ENCODE measurements at regions not wholly inside any gene's neighbourhood (a gene's known extent, or its start where the extent isn't known, plus 50 kb on each side); places are given as distances from the start of the nearest gene placed in this dataset.
A peak's percentile ranks its signal among the peaks of the same experiment; 100 is the strongest.

DNA sequence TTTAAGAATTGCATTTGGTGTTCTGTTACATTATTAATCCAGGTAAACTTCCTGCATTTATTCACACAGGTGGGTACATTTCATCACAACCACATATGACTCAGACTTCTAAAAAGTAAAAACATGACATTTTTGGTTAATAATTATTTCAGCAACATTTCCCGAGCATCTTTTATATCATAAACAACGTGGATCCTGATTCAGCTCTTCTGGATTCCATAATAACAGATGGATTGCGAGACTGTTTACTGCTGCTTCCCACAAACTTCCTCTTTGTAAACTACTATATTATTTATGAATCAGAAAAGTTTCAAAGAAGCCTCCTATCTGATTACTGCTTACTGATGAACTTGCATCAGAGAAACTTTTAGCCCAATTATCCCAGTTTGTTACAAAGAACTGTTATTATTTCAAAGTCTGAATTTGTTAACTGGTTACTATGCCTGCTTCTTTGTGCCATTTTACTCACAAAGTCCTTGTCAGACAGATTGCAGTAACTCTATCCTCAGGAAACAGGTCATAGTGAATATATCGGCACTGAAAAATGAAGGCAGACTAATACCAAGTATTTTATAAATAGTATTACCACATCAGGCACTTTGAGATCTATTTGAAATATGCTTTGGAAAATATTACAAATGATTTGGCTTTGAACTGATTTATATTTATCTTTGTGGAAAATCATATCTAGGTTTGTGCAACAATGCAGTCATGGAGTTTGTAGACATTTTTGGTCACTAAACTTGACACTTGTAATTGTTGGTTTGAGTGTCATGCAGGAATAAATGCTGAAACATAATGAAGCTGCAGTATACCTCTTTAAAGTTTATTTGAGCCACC, 511.6 kb downstream of the PLCL1 start:
- DNase-seq (no peak), FAIRE-seq (no peak)
- Histone ChIP-seq H3K4me3 (ENCODE audit: low read depth in 1 of 3, low read length in 3 of 3) (no peak overlapping the region), H3K27ac (ENCODE audit: low read depth in 1 of 3, low read length in 2 of 3) (no peak overlapping the region), H3K27me3 (ENCODE audit: control insufficient read depth in 3 of 3, insufficient read depth in 3 of 3, low read length in 3 of 3) (no peaks in the 10 kb centered on the region), H3K4me1 (ENCODE audit: control insufficient read depth in 3 of 3, insufficient read depth in 2 of 3, low read depth in 1 of 3, low read length in 2 of 3) (no peaks in the 10 kb centered on the region), H3K9me3 (ENCODE audit: control insufficient read depth in 2 of 2, insufficient read depth in 1 of 2, low read depth in 1 of 2, low read length in 1 of 2) (no peaks in the 10 kb centered on the region), H3K36me3 (ENCODE audit: control insufficient read depth in 3 of 3, insufficient read depth in 2 of 3, low read depth in 1 of 3, low read length in 3 of 3) (no peaks in the 10 kb centered on the region)
- WGBS, 3 donors, result 62 to 82% (median 66%) methylated on average over 4 of the region's 4 CpGs

DNA sequence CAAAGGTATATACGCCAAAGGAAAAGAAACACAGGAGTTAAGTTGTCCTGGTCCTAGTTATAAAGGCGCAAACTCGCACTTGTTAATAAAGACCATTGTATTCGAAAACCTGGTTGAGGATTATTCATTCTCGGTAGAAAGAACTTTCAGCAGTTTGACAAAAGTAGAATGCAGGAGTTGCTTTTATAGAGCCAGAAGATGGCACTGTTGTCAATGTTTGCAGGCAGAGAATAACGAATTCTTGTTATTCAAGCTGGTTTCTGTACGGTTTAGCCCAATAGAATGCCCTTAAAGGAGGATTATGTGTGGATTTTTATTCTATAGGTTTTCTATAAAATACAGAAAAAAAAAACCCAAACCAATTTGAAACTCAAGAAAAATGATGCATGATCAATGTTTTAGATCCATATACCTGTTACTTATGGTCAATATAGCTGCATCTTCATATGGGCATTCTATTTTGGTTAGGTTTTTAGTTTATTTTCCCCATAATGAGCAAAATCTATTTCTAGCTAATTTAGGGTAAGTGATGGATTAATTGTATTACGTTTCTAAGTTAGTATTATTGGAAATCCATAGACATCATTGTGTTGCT, 510.3 kb downstream of the PLCL1 start:
- FAIRE-seq (no peak), DNase-seq (peak; percentile 41 to 61)
- 7 to 10% (median 8%) methylated on average over 8 of the region's 8 CpGs for WGBS, 3 donors
- Histone ChIP-seq H3K27ac (ENCODE audit: low read depth in 1 of 3, low read length in 2 of 3) (no peak overlapping the region), H3K4me3 (ENCODE audit: low read depth in 1 of 3, low read length in 3 of 3) (no peak overlapping the region), H3K4me1 (ENCODE audit: control insufficient read depth in 3 of 3, insufficient read depth in 2 of 3, low read depth in 1 of 3, low read length in 2 of 3) (no peaks in the 10 kb centered on the region), H3K36me3 (ENCODE audit: control insufficient read depth in 3 of 3, insufficient read depth in 2 of 3, low read depth in 1 of 3, low read length in 3 of 3) (no peaks in the 10 kb centered on the region), H3K27me3 (ENCODE audit: control insufficient read depth in 3 of 3, insufficient read depth in 3 of 3, low read length in 3 of 3) (no peaks in the 10 kb centered on the region), H3K9me3 (ENCODE audit: control insufficient read depth in 2 of 2, insufficient read depth in 1 of 2, low read depth in 1 of 2, low read length in 1 of 2) (no peaks in the 10 kb centered on the region)

DNA sequence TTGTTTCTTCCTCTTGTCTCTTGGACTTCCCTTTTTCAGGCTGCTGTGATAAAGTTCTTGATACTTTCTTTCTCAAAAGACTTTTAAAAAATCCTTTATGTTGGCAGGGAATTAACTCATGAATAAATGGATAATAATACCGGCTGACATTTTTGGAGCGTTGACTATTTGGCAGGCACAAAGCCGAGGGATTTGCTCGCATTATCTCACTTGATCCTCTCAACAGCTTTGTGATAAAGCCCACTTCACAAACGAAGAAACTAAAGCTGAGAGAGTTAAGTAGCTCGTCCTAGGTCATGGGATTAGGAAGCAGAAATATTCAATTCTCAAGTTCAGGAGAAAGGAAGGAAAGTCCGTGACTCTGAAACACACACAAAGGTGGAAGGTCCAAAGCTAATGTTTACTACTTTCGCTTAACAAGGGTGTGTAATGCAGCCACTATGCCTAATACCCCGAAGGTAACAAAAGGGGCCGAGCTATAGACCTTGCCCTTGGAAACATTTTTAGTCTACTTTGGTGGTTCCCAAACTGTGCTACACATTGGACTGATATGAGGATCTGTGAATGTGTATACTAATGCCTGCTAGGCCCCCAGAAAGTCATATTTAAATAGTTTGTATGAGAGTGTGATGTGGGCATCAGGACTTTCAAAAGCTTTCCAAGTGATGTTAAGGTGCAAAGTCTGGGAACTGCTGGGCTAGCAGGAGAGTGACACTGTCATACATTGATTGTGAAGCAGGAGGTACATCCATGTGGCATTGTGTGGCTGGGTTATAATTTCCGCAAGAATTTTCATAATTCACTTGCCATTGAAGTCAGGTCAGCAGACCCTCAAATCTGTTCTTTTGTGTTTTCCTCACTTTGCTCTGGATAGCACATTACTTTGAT, 508.4 kb downstream of the PLCL1 start:
- Histone ChIP-seq H3K27me3 (ENCODE audit: control insufficient read depth in 3 of 3, insufficient read depth in 3 of 3, low read length in 3 of 3) (no peaks in the 10 kb centered on the region), H3K27ac (ENCODE audit: low read depth in 1 of 3, low read length in 2 of 3) (no peak overlapping the region), H3K36me3 (ENCODE audit: control insufficient read depth in 3 of 3, insufficient read depth in 2 of 3, low read depth in 1 of 3, low read length in 3 of 3) (no peaks in the 10 kb centered on the region), H3K4me3 (ENCODE audit: low read depth in 1 of 3, low read length in 3 of 3) (no peak overlapping the region), H3K4me1 (ENCODE audit: control insufficient read depth in 3 of 3, insufficient read depth in 2 of 3, low read depth in 1 of 3, low read length in 2 of 3) (no peaks in the 10 kb centered on the region), H3K9me3 (ENCODE audit: control insufficient read depth in 2 of 2, insufficient read depth in 1 of 2, low read depth in 1 of 2, low read length in 1 of 2) (no peaks in the 10 kb centered on the region)
- no peak for FAIRE-seq
- peak; percentile 7 to 25 for DNase-seq
- WGBS, 3 donors, result 40 to 60% (median 58%) methylated on average over 11 of the region's 11 CpGs

DNA sequence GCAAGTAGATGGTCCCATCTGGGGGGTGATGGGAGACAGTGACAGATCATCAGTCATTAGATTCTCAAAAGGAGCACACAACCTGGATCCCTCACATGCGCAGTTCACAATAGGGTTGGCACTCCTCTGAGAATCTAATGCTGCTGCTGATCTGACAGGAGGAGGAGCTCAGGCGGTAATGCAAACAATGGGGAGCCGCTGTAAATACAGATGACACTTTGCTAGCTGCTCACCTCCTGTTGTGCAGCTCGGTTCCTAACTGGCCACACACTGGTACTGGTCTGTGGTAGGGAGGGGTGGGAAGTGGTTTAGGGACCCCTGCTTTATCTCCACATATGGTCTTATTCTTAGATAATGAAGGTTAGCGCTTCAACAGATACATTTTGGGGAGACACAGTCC, 506.6 kb downstream of the PLCL1 start:
- no peaks in the 10 kb centered on the region for H3K9me3 ChIP-seq (ENCODE audit: control insufficient read depth in 2 of 2, insufficient read depth in 1 of 2, low read depth in 1 of 2, low read length in 1 of 2)
- H3K4me3 ChIP-seq (ENCODE audit: low read depth in 1 of 3, low read length in 3 of 3), result no peak overlapping the region
- FAIRE-seq, result no peak
- no peaks in the 10 kb centered on the region for H3K36me3 ChIP-seq (ENCODE audit: control insufficient read depth in 3 of 3, insufficient read depth in 2 of 3, low read depth in 1 of 3, low read length in 3 of 3)
- no peak overlapping the region for H3K27ac ChIP-seq (ENCODE audit: low read depth in 1 of 3, low read length in 2 of 3)
- no peak for DNase-seq
- H3K4me1 ChIP-seq (ENCODE audit: control insufficient read depth in 3 of 3, insufficient read depth in 2 of 3, low read depth in 1 of 3, low read length in 2 of 3), result no peaks in the 10 kb centered on the region
- no peaks in the 10 kb centered on the region for H3K27me3 ChIP-seq (ENCODE audit: control insufficient read depth in 3 of 3, insufficient read depth in 3 of 3, low read length in 3 of 3)
- 68 to 77% (median 76%) methylated on average over 5 of the region's 5 CpGs for WGBS, 3 donors

DNA sequence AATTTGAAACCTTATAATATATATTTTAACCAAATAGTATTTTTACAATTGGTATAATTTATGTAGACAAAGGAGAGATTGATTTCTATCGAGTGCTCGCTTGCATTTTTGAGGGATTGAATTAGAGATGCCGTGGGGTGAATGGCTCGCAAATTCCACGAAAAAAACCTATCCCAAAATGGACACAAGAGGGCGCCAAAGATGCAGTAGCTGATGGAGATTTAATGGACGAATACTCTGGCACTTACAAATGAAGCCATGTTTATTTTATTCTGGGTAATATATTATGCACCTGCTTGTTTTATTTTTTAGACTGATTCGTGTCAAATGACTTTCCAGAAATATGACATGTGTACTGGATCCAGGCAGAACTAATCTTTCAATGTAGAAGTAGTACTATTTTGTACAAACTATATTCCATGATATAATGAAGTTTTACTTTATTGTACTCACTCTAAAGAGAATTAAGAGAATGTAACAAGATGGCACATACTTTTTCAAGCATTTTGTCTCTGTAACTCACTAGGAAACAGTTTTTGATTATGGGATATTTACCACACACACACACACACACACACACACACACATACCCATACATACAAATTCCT, 505.4 kb downstream of the PLCL1 start:
- Histone ChIP-seq H3K36me3 (ENCODE audit: control insufficient read depth in 3 of 3, insufficient read depth in 2 of 3, low read depth in 1 of 3, low read length in 3 of 3) (no peaks in the 10 kb centered on the region), H3K4me1 (ENCODE audit: control insufficient read depth in 3 of 3, insufficient read depth in 2 of 3, low read depth in 1 of 3, low read length in 2 of 3) (no peaks in the 10 kb centered on the region), H3K27me3 (ENCODE audit: control insufficient read depth in 3 of 3, insufficient read depth in 3 of 3, low read length in 3 of 3) (no peaks in the 10 kb centered on the region), H3K9me3 (ENCODE audit: control insufficient read depth in 2 of 2, insufficient read depth in 1 of 2, low read depth in 1 of 2, low read length in 1 of 2) (no peaks in the 10 kb centered on the region), H3K27ac (ENCODE audit: low read depth in 1 of 3, low read length in 2 of 3) (no peak overlapping the region), H3K4me3 (ENCODE audit: low read depth in 1 of 3, low read length in 3 of 3) (no peak overlapping the region)
- WGBS, 3 donors, result 1 to 7% (median 4%) methylated on average over 8 of the region's 8 CpGs
- DNase-seq, result peak; percentile 50 to 69
- peak; percentile 77 for FAIRE-seq

DNA sequence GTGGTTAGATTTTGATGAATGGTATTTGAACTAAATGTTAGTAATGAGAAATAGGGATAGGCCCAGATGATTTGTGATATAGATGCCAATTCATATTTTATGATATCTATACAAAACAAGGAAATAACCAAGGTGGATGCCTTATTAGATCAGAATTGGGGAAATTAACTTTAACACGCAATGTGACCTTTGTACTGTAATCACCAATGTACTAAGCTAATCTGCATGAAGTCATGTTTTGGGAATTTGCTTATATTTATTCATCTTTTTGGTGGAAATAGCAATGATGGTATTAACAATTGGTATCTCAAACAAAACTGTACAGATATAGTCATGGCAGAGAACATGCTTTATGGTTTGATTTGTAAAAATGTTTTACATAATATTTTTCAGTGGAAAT, 504.7 kb downstream of the PLCL1 start:
- no peaks in the 10 kb centered on the region for H3K4me1 ChIP-seq (ENCODE audit: control insufficient read depth in 3 of 3, insufficient read depth in 2 of 3, low read depth in 1 of 3, low read length in 2 of 3)

DNA sequence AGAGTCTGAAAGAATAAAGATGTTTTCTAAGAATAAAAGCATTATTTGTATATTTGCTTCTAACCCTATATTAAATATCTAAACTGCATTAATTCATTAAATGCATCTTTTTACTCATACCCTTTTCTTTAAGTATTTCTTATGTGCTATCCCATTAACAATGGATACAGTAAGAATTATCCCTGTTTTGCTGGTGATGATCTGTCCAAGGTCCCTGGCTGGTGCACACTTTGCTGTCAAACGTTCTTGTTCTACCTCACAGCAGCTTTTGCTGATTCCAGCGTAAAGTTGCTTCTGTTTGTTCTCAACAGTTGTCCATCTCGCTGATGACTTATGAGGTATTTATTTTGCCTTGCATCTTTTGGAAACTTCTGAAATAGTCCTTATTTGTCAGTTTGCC, 504.0 kb downstream of the PLCL1 start:
- H3K4me1 ChIP-seq (ENCODE audit: control insufficient read depth in 3 of 3, insufficient read depth in 2 of 3, low read depth in 1 of 3, low read length in 2 of 3), result no peaks in the 10 kb centered on the region
- WGBS, 3 donors, result 76 to 87% (median 79%) methylated on average over 3 of the region's 3 CpGs
- H3K4me3 ChIP-seq (ENCODE audit: low read depth in 1 of 3, low read length in 3 of 3), result no peak overlapping the region
- no peaks in the 10 kb centered on the region for H3K27me3 ChIP-seq (ENCODE audit: control insufficient read depth in 3 of 3, insufficient read depth in 3 of 3, low read length in 3 of 3)
- no peak overlapping the region for H3K27ac ChIP-seq (ENCODE audit: low read depth in 1 of 3, low read length in 2 of 3)
- no peak for DNase-seq
- no peak for FAIRE-seq
- no peaks in the 10 kb centered on the region for H3K36me3 ChIP-seq (ENCODE audit: control insufficient read depth in 3 of 3, insufficient read depth in 2 of 3, low read depth in 1 of 3, low read length in 3 of 3)
- H3K9me3 ChIP-seq (ENCODE audit: control insufficient read depth in 2 of 2, insufficient read depth in 1 of 2, low read depth in 1 of 2, low read length in 1 of 2), result no peaks in the 10 kb centered on the region

More for the DNA sequence above, 504.7 kb downstream of the PLCL1 start:
- H3K27ac ChIP-seq (ENCODE audit: low read depth in 1 of 3, low read length in 2 of 3), result no peak overlapping the region
- H3K27me3 ChIP-seq (ENCODE audit: control insufficient read depth in 3 of 3, insufficient read depth in 3 of 3, low read length in 3 of 3), result no peaks in the 10 kb centered on the region
- no peak for FAIRE-seq
- H3K9me3 ChIP-seq (ENCODE audit: control insufficient read depth in 2 of 2, insufficient read depth in 1 of 2, low read depth in 1 of 2, low read length in 1 of 2), result no peaks in the 10 kb centered on the region
- H3K36me3 ChIP-seq (ENCODE audit: control insufficient read depth in 3 of 3, insufficient read depth in 2 of 3, low read depth in 1 of 3, low read length in 3 of 3), result no peaks in the 10 kb centered on the region
- peak in 1 of 2 donors; percentile 46 for DNase-seq
- WGBS, 3 donors, result 18 to 71% (median 39%) methylated on average over 1 of the region's 1 CpG
- H3K4me3 ChIP-seq (ENCODE audit: low read depth in 1 of 3, low read length in 3 of 3), result no peak overlapping the region

DNA sequence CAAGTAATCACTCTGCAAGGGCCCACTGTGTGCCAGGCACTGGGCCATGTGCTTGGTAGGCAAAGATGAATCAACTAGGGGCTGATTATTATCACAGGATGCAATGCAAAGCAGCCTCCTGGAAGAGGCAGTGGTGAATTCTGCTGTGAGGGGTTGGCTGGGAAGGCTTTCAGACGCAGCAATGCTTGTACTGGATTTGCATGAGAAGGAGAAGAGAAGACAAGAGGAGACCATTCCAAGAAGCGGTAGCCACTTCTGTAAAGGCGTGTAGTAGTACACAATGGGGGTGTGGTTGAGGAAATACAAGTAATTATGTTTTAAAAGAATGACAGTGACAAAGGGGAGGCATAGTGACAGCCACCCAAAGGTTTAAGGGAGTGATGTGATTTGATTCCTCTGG, 502.7 kb downstream of the PLCL1 start:
- H3K4me1 ChIP-seq (ENCODE audit: control insufficient read depth in 3 of 3, insufficient read depth in 2 of 3, low read depth in 1 of 3, low read length in 2 of 3), result no peaks in the 10 kb centered on the region
- H3K9me3 ChIP-seq (ENCODE audit: control insufficient read depth in 2 of 2, insufficient read depth in 1 of 2, low read depth in 1 of 2, low read length in 1 of 2), result no peaks in the 10 kb centered on the region
- no peak overlapping the region for H3K4me3 ChIP-seq (ENCODE audit: low read depth in 1 of 3, low read length in 3 of 3)
- WGBS, 3 donors, result 85 to 92% (median 90%) methylated on average over 3 of the region's 3 CpGs
- H3K27me3 ChIP-seq (ENCODE audit: control insufficient read depth in 3 of 3, insufficient read depth in 3 of 3, low read length in 3 of 3), result no peaks in the 10 kb centered on the region
- no peak for DNase-seq
- H3K36me3 ChIP-seq (ENCODE audit: control insufficient read depth in 3 of 3, insufficient read depth in 2 of 3, low read depth in 1 of 3, low read length in 3 of 3), result no peaks in the 10 kb centered on the region
- H3K27ac ChIP-seq (ENCODE audit: low read depth in 1 of 3, low read length in 2 of 3), result no peak overlapping the region
- FAIRE-seq, result no peak

Data from small intestine (tissue), 7 donors.